ENCODE measurements at regions not wholly inside any gene's neighbourhood (a gene's known extent, or its start where the extent isn't known, plus 50 kb on each side); places are given as distances from the start of the nearest gene placed in this dataset.
A peak's percentile ranks its signal among the peaks of the same experiment; 100 is the strongest.
"Not testable (repeated sequence)": the region's sequence is repeated elsewhere in the genome, so short reads cannot be mapped to it uniquely, and the experiment has no call there.

- Mint-ChIP-seq H3K9me3 (peaks cover 27% of the 10 kb centered on the region), H3K4me3 (no peak overlapping the region), H3K36me3 (no peaks in the 10 kb centered on the region), H3K27me3 (ENCODE audit: low read depth) (no peaks in the 10 kb centered on the region), H3K27ac (no peak overlapping the region), H3K4me1 (peaks cover 9% of the 10 kb centered on the region)
- ChIA-PET CTCF (interaction anchor here (1.6 kb wide), 1 partner anchor 49 kb away, joined by 5 read pairs; no protein-coding TSS in a partner anchor), POLR2A (no interaction called here)
- TF ChIP-seq ZNF263 (CRISPR knock-in tag; IDR thresholded peaks at IDR 0.05; ENCODE audit: low read depth) (no peak), HMGA2 (CRISPR knock-in tag; IDR thresholded peaks at IDR 0.05) (no peak), NR1H2 (CRISPR knock-in tag; IDR thresholded peaks at IDR 0.05) (no peak), USF1 (CRISPR knock-in tag; IDR thresholded peaks at IDR 0.05) (no peak), FOXJ3 (CRISPR knock-in tag; IDR thresholded peaks at IDR 0.05; ENCODE audit: borderline replicate concordance) (no peak), NFATC4 (CRISPR knock-in tag; IDR thresholded peaks at IDR 0.05) (no peak), ZNF423 (CRISPR knock-in tag; IDR thresholded peaks at IDR 0.05) (no peak), AFF4 (CRISPR knock-in tag; IDR thresholded peaks at IDR 0.05; ENCODE audit: borderline replicate concordance) (no peak), NR3C1 (CRISPR knock-in tag; conservative IDR thresholded peaks at IDR 0.05; ENCODE audit: low read depth) (no peak), SMAD3 (CRISPR knock-in tag; IDR thresholded peaks at IDR 0.05; ENCODE audit: borderline replicate concordance) (no peak), ZNF396 (CRISPR knock-in tag; IDR thresholded peaks at IDR 0.05; ENCODE audit: borderline replicate concordance) (no peak), ZNF232 (CRISPR knock-in tag; IDR thresholded peaks at IDR 0.05) (no peak), ZNF671 (CRISPR knock-in tag; IDR thresholded peaks at IDR 0.05) (no peak), ELF4 (CRISPR knock-in tag; IDR thresholded peaks at IDR 0.05; ENCODE audit: low read depth) (no peak), TCF7 (CRISPR knock-in tag; IDR thresholded peaks at IDR 0.05; ENCODE audit: low read depth) (no peak)
- TF ChIP-seq, protein P1, sequence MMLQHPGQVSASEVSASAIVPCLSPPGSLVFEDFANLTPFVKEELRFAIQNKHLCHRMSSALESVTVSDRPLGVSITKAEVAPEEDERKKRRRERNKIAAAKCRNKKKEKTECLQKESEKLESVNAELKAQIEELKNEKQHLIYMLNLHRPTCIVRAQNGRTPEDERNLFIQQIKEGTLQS (CRISPR knock-in tag; conservative IDR thresholded peaks at IDR 0.05) = no peak
- TF ChIP-seq, protein P2, sequence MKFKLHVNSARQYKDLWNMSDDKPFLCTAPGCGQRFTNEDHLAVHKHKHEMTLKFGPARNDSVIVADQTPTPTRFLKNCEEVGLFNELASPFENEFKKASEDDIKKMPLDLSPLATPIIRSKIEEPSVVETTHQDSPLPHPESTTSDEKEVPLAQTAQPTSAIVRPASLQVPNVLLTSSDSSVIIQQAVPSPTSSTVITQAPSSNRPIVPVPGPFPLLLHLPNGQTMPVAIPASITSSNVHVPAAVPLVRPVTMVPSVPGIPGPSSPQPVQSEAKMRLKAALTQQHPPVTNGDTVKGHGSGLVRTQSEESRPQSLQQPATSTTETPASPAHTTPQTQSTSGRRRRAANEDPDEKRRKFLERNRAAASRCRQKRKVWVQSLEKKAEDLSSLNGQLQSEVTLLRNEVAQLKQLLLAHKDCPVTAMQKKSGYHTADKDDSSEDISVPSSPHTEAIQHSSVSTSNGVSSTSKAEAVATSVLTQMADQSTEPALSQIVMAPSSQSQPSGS (CRISPR knock-in tag; IDR thresholded peaks at IDR 0.05; ENCODE audit: borderline replicate concordance, low read depth) = no peak
- TF ChIP-seq, protein P3, sequence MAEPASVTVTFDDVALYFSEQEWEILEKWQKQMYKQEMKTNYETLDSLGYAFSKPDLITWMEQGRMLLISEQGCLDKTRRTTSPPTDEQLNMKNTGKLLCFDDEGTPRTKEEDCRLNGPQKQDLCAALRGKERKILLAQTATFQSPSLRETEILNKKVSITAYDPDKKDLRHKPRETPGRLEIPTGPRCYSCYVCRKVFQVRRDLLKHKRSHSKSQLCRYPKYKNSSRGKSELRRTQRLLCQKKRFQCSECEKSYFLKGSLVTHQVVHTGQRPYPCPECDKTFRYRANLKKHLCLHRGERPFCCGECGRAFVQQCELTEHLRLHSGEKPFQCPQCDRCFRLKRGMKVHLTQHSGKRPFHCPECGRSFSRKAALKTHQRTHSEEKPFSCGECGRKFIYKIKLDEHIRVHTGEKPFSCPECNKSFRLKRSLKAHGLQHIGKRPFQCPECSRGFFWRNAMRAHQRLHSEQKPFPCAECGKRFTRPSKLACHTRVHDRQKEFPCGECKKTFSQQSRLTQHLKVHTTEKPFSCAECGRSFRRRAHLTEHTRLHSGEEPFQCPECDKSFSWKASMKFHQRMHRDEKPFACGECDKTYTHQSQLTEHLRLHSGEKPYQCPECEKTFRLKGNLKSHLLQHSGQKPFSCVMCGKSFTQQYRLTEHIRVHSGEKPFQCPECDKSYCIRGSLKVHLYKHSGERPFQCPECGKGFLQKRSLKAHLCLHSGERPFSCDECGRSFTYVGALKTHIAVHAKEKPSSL (CRISPR knock-in tag; conservative IDR thresholded peaks at IDR 0.05) = no peak
- no peak for DNase-seq (ENCODE audit: low spot score)
- ATAC-seq = no peak
Observed at GRCh38 chr20:6333110-6333509, 210.3 kb upstream of the FERMT1 start.

DNA sequence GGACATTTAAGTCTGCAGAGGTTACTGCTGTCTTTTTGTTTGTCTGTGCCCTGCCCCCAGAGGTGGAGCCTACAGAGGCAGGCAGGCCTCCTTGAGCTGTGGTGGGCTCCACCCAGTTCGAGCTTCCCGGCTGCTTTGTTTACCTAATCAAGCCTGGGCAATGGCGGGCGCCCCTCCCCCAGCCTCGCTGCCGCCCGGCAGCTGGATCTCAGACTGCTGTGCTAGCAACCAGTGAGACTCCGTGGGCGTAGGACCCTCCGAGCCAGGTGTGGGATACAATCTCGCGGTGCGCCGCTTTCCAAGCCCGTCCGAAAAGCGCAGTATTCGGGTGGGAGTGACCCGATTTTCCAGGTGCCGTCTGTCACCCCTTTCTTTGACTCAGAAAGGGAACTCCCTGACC is 198.4 kb upstream of the FERMT1 start:
- H3K27me3 Mint-ChIP-seq (ENCODE audit: low read depth); H3K4me1 Mint-ChIP-seq; CTCF ChIA-PET; ATAC-seq: not testable (repeated sequence)
- H3K9me3 Mint-ChIP-seq = peaks cover 13% of the 10 kb centered on the region
- peaks cover 10% of the 10 kb centered on the region for H3K36me3 Mint-ChIP-seq
- POLR2A ChIA-PET = interaction anchor here (0.7 kb wide), 1 partner anchor 13 kb away, joined by 3 read pairs; no protein-coding TSS in a partner anchor
- H3K27ac Mint-ChIP-seq = 0 out of 2 replicates have a peak overlapping the region, but pooled peaks have one; percentile 19
- TF ChIP-seq FOXK1 (CRISPR knock-in tag; IDR thresholded peaks at IDR 0.05) = peak; percentile 64
- TF ChIP-seq ZNF281 (CRISPR knock-in tag; IDR thresholded peaks at IDR 0.05) = 0 out of 2 replicates have a peak, but pooled peaks have one; percentile 52
- DNase-seq (ENCODE audit: low spot score) = peak; percentile 68
- peak overlapping the region; percentile 55 for H3K4me3 Mint-ChIP-seq
